H9 (cell line): ENCODE measurements at regions not wholly inside any gene's neighbourhood (a gene's known extent, or its start where the extent isn't known, plus 50 kb on each side); places are given as distances from the start of the nearest gene placed in this dataset.

Experiments used
- DNase-seq: peaks from one replicate; pipeline ENCODE4 v3.0.0-alpha.2; 2017
- H2AFZ ChIP-seq: one replicate; pipeline ENCODE4 v1.6.1; 2013; ENCODE audit warnings: mild to moderate bottlenecking, low read length, control low read depth, moderate library complexity
- H2AK5ac ChIP-seq: 2 replicates; pipeline ENCODE4 v1.6.1; 2013; ENCODE audit warnings: low read length, control low read depth, mixed read lengths; ENCODE audit not compliant: insufficient read length
- H2BK120ac ChIP-seq: one replicate; pipeline ENCODE4 v1.6.1; 2013; ENCODE audit warnings: low read depth, mild to moderate bottlenecking, low read length, control low read depth, inconsistent platforms; ENCODE audit not compliant: poor library complexity, severe bottlenecking
- H2BK12ac ChIP-seq: 2 replicates; pipeline ENCODE4 v1.6.1; 2013; ENCODE audit warnings: low read length, control low read depth, mixed read lengths, low read depth; ENCODE audit not compliant: insufficient read length
- H2BK15ac ChIP-seq: 2 replicates; pipeline ENCODE4 v1.6.1; 2013; ENCODE audit warnings: low read depth, low read length, control low read depth
- H2BK20ac ChIP-seq: one replicate; pipeline ENCODE4 v1.6.1; 2013; ENCODE audit warnings: low read depth, mild to moderate bottlenecking, low read length, control low read depth, inconsistent platforms; ENCODE audit not compliant: poor library complexity, severe bottlenecking
- H2BK5ac ChIP-seq: 2 replicates; pipeline ENCODE4 v1.6.1; 2013; ENCODE audit warnings: low read length, control low read depth, mixed read lengths; ENCODE audit not compliant: insufficient read length
- H3K14ac ChIP-seq: 2 replicates; pipeline ENCODE4 v1.6.1; 2013; ENCODE audit warnings: low read length, control low read depth; ENCODE audit not compliant: insufficient read depth
- H3K18ac ChIP-seq: 2 replicates; pipeline ENCODE4 v1.6.1; 2013; ENCODE audit warnings: low read depth, mild to moderate bottlenecking, mixed read lengths, low read length, control low read depth; ENCODE audit not compliant: insufficient read length
- H3K23ac ChIP-seq: 2 replicates; pipeline ENCODE4 v1.6.1; 2013; ENCODE audit warnings: low read length, control low read depth, mixed read lengths, low read depth; ENCODE audit not compliant: insufficient read length
- H3K23me2 ChIP-seq: 2 replicates; pipeline ENCODE4 v1.6.1; 2013; ENCODE audit warnings: low read depth, mild to moderate bottlenecking, mixed read lengths, low read length, control low read depth; ENCODE audit not compliant: insufficient read length, poor library complexity, severe bottlenecking
- H3K27ac ChIP-seq: 2 replicates; pipeline ENCODE4 v1.5.1; 2013; ENCODE audit warnings: low read length, control low read depth, mixed read lengths, low read depth; ENCODE audit not compliant: insufficient read length
- H3K27me3 ChIP-seq: 2 replicates; pipeline ENCODE4 v1.6.1; 2013; ENCODE audit warnings: low read length, control low read depth, inconsistent platforms; ENCODE audit not compliant: insufficient read depth
- H3K4ac ChIP-seq: 2 replicates; pipeline ENCODE4 v1.6.1; 2013; ENCODE audit warnings: low read depth, mild to moderate bottlenecking, control low read depth, inconsistent platforms, low read length, moderate library complexity
- H3K4me1 ChIP-seq: 2 replicates; pipeline ENCODE4 v1.6.1; 2013; ENCODE audit warnings: low read length, control low read depth, inconsistent platforms; ENCODE audit not compliant: insufficient read depth
- H3K4me2 ChIP-seq: 2 replicates; pipeline ENCODE4 v1.6.1; 2013; ENCODE audit warnings: low read length, control low read depth, mixed read lengths; ENCODE audit not compliant: insufficient read length, insufficient read depth
- H3K56ac ChIP-seq: 2 replicates; pipeline ENCODE4 v1.6.1; 2013; ENCODE audit warnings: low read depth, mild to moderate bottlenecking, mixed read lengths, low read length, control low read depth; ENCODE audit not compliant: insufficient read length
- H3K79me1 ChIP-seq: 2 replicates; pipeline ENCODE4 v1.6.1; 2013; ENCODE audit warnings: low read depth, mild to moderate bottlenecking, moderate library complexity, low read length, control low read depth, inconsistent platforms; ENCODE audit not compliant: insufficient read depth, poor library complexity, severe bottlenecking
- H3K79me2 ChIP-seq: 2 replicates; pipeline ENCODE4 v1.6.1; 2013; ENCODE audit warnings: low read length, control low read depth, inconsistent platforms; ENCODE audit not compliant: insufficient read depth
- H3K9ac ChIP-seq: 2 replicates; pipeline ENCODE4 v1.6.1; 2013; ENCODE audit warnings: low read length, control low read depth, mixed read lengths; ENCODE audit not compliant: insufficient read length; ENCODE audit errors: extremely low read depth
- H3K9me3 ChIP-seq: one replicate; pipeline ENCODE4 v1.6.1; 2013; ENCODE audit warnings: low read depth, low read length, inconsistent platforms; ENCODE audit not compliant: control insufficient read depth
- H3T11ph ChIP-seq: one replicate; pipeline ENCODE4 v1.6.1; 2013; ENCODE audit warnings: mild to moderate bottlenecking, low read length, control low read depth, inconsistent platforms
- H4K20me1 ChIP-seq: one replicate; pipeline ENCODE4 v1.6.1; 2013; ENCODE audit not compliant: control insufficient read depth, insufficient read length, insufficient read depth
- H4K5ac ChIP-seq: 2 replicates; pipeline ENCODE4 v1.6.1; 2013; ENCODE audit warnings: low read depth, mild to moderate bottlenecking, mixed read lengths, low read length, control low read depth; ENCODE audit not compliant: insufficient read length
- H4K8ac ChIP-seq: replicated peaks from 2 replicates; pipeline ENCODE4 v1.6.1; 2013; ENCODE audit warnings: low read length, control low read depth, mixed read lengths, low read depth; ENCODE audit not compliant: insufficient read length
- H4K91ac ChIP-seq: 2 replicates; pipeline ENCODE4 v1.6.1; 2013; ENCODE audit warnings: low read depth, mild to moderate bottlenecking, moderate library complexity, mixed read lengths, low read length, control low read depth; ENCODE audit not compliant: insufficient read length
- H3K27ac Mint-ChIP-seq, 3 experiments: 2 replicates in 2 of 3; 3 replicates in 1 of 3; pipeline ENCODE4 v1.8.0; 2020 to 2021; ENCODE audit warnings: mixed read lengths in 3 of 3, mild to moderate bottlenecking in 1 of 3, moderate library complexity in 1 of 3
- H3K27me3 Mint-ChIP-seq: 2 replicates; pipeline ENCODE4 v1.8.0; 2021; ENCODE audit warnings: low read depth, mild to moderate bottlenecking, moderate library complexity, mixed read lengths
- H3K36me3 Mint-ChIP-seq, 3 experiments: 2 replicates in 2 of 3; 3 replicates in 1 of 3; pipeline ENCODE4 v1.8.0; 2020 to 2021; ENCODE audit warnings: low read depth in 3 of 3, mixed read lengths in 3 of 3; ENCODE audit not compliant: insufficient read depth in 1 of 3
- H3K4me1 Mint-ChIP-seq, 2 experiments: 2 replicates each; pipeline ENCODE4 v1.8.0; 2020; ENCODE audit warnings: mixed read lengths in 2 of 2
- H3K4me3 Mint-ChIP-seq, 2 experiments: 2 replicates in 1 of 2; 3 replicates in 1 of 2; pipeline ENCODE4 v1.8.0; 2020 to 2021; ENCODE audit warnings: mild to moderate bottlenecking in 2 of 2, mixed read lengths in 2 of 2, moderate library complexity in 1 of 2
- H3K9me3 Mint-ChIP-seq, 2 experiments: 2 replicates in 1 of 2; 3 replicates in 1 of 2; pipeline ENCODE4 v1.8.0; 2020; ENCODE audit warnings: mild to moderate bottlenecking in 2 of 2, mixed read lengths in 2 of 2, moderate library complexity in 1 of 2
- CTCF ChIP-seq: fragments of 200-600 bp; sonication (generic); conservative IDR thresholded peaks from 3 replicates; pipeline ENCODE4 v1.8.0; 2021; ENCODE audit warnings: antibody characterized with exemption, mild to moderate bottlenecking
- WGBS: extraction: QIAGEN DNeasy Blood & Tissue Kit; methylation state at CpG from one replicate; pipeline ENCODE4 v1.1.7; 2013; ENCODE audit warnings: missing lambda C conversion rate, low lambda C conversion rate, mixed read lengths; ENCODE audit not compliant: insufficient read length; ENCODE audit errors: extremely low coverage; 5-methylcytosine and 5-hydroxymethylcytosine counted together

- Histone ChIP-seq H3K14ac (no peak overlapping the region), H3K9me3 (no peaks in the 10 kb centered on the region)
- no CpG with 5 or more reads among the region's 1 CpG for whole genome bisulfite sequencing
These were observed 133.7 kb downstream of the LCA5 start for GRCh38 chr6:79403563-79403962.

More at GRCh38 chr6:79403563-79403962, 133.7 kb downstream of the LCA5 start:
- H3K23me2 ChIP-seq = no peaks in the 10 kb centered on the region
- H2BK15ac ChIP-seq = no peak overlapping the region
- Mint-ChIP-seq H3K27ac (no peak overlapping the region; a peak in 1 of 7 replicates), H3K36me3 (no peaks in the 10 kb centered on the region; a peak in 1 of 7 replicates), H3K27me3 (no peaks in the 10 kb centered on the region), H3K9me3 (no peaks in the 10 kb centered on the region; a peak in 1 of 5 replicates), H3K4me3 (no peak overlapping the region), H3K4me1 (peaks cover 2 to 8% of the 10 kb centered on the region in 2 experiments; a peak in 3 of 4 replicates)
- H2BK12ac ChIP-seq = no peak overlapping the region
- no peaks in the 10 kb centered on the region for H3K79me2 ChIP-seq
- no peak overlapping the region for H2AFZ ChIP-seq
- no peaks in the 10 kb centered on the region for H3K27me3 ChIP-seq
- no peak overlapping the region for H4K91ac ChIP-seq
- no peak overlapping the region for H3K18ac ChIP-seq
- H2BK120ac ChIP-seq = no peak overlapping the region
- H3K4me2 ChIP-seq = no peak overlapping the region
- no peak overlapping the region for H2BK20ac ChIP-seq
- no peak overlapping the region for H3T11ph ChIP-seq
- DNase-seq = no peak
- H3K9ac ChIP-seq = no peak overlapping the region
- no peak overlapping the region for H3K56ac ChIP-seq
- H3K27ac ChIP-seq = no peak overlapping the region
- H4K20me1 ChIP-seq = no peaks in the 10 kb centered on the region
- no peaks in the 10 kb centered on the region for H3K4me1 ChIP-seq
- H2BK5ac ChIP-seq = no peak overlapping the region
- no peak overlapping the region for H3K23ac ChIP-seq
- no peak for TF ChIP-seq CTCF
- H3K4ac ChIP-seq = no peak overlapping the region
- no peak overlapping the region for H4K8ac ChIP-seq
- no peak overlapping the region for H4K5ac ChIP-seq
- H2AK5ac ChIP-seq = no peak overlapping the region
- no peaks in the 10 kb centered on the region for H3K79me1 ChIP-seq
